ENCODE measurements at regions not wholly inside any gene's neighbourhood (a gene's known extent, or its start where the extent isn't known, plus 50 kb on each side); places are given as distances from the start of the nearest gene placed in this dataset.
A peak's percentile ranks its signal among the peaks of the same experiment; 100 is the strongest.

DNA sequence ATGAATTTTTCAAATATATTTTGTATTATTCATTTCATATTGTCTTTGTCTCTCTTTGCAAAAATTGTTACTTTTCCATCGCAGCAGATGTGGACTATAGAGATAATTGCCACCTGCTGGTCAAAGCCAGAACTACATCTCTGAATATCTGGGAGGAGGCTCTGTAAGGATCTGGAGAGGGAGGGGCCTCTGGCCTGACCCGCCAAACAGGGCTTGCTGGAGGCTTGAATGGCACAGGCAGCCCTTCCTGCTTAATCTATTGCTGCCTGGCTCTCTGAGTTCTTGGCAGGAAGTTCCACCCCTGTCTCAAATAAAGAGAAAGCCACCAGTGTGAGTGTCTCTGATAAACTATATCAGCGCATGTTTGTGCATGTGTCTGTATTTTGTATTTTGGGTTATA is 132.4 kb downstream of the ZMAT1 start:
- TF ChIP-seq, protein P1, sequence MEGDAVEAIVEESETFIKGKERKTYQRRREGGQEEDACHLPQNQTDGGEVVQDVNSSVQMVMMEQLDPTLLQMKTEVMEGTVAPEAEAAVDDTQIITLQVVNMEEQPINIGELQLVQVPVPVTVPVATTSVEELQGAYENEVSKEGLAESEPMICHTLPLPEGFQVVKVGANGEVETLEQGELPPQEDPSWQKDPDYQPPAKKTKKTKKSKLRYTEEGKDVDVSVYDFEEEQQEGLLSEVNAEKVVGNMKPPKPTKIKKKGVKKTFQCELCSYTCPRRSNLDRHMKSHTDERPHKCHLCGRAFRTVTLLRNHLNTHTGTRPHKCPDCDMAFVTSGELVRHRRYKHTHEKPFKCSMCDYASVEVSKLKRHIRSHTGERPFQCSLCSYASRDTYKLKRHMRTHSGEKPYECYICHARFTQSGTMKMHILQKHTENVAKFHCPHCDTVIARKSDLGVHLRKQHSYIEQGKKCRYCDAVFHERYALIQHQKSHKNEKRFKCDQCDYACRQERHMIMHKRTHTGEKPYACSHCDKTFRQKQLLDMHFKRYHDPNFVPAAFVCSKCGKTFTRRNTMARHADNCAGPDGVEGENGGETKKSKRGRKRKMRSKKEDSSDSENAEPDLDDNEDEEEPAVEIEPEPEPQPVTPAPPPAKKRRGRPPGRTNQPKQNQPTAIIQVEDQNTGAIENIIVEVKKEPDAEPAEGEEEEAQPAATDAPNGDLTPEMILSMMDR (IDR thresholded peaks at IDR 0.05) = peak; percentile 68 to 73 (median 71)
- no peak for TF ChIP-seq POLR2A (IDR thresholded peaks at IDR 0.05)

Data from testis (tissue), 2 donors.